HG03378 (cell line): ENCODE measurements at regions not wholly inside any gene's neighbourhood (a gene's known extent, or its start where the extent isn't known, plus 50 kb on each side); places are given as distances from the start of the nearest gene placed in this dataset.

Source experiments
- ATAC-seq: cut with Tn5 transposase; IDR thresholded peaks from one replicate; pipeline ENCODE4 v1.9.1; 2021; ENCODE audit warnings: mild to moderate bottlenecking, moderate library complexity; ENCODE audit not compliant: unreplicated experiment

- ATAC-seq, result no peak
These were observed 1857.4 kb downstream of the NCAM2 start for GRCh38 chr21:22855581-22855980.

DNA sequence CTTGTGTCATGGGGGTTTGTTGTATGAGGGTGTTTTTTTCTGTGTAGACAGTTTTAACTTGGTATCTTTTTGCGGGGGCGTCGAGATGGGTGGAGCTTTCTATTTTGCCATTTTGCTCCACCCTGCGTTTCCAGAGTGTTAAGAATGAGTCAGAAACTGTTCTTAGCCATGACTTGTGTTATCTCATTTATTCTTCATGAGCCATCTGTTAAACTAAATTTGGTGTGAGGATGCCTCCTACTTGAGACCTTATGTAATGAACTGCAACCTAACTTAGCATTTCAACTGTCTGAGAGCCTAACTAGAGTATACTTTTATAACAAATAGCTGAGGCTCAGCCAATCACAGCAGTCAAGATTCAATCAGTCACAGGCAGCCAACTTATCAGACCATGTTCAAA is 1873.5 kb downstream of the NCAM2 start:
- no peak for ATAC-seq

DNA sequence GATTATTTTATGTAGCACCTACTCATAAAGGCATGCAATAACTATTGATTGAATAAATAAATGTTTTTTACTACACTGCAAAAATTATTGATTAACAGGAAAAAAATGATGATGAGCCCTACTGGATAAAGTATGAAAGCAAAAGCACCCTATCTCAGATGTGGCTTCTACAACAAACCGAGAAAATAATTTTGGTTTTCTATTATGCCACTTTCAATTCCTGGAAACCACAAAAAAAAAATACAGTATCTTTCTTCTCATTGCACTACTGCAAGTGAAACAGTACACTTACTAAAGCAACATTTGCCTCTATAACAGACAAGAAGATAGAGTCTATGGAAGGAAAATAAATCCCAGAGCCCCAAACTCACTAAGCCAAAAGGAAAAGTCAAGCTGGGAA is 1882.4 kb downstream of the NCAM2 start:
- no peak for ATAC-seq

- no peak for ATAC-seq
These were observed 1882.9 kb downstream of the NCAM2 start for GRCh38 chr21:22881131-22881530.

- ATAC-seq, result no peak
These were observed 1886.9 kb downstream of the NCAM2 start for GRCh38 chr21:22885079-22885478.

GRCh38 chr21:22885614-22886013 is 1887.4 kb downstream of the NCAM2 start:
- no peak for ATAC-seq

- ATAC-seq, result no peak
These were observed 1891.2 kb downstream of the NCAM2 start for GRCh38 chr21:22889445-22889844.

DNA sequence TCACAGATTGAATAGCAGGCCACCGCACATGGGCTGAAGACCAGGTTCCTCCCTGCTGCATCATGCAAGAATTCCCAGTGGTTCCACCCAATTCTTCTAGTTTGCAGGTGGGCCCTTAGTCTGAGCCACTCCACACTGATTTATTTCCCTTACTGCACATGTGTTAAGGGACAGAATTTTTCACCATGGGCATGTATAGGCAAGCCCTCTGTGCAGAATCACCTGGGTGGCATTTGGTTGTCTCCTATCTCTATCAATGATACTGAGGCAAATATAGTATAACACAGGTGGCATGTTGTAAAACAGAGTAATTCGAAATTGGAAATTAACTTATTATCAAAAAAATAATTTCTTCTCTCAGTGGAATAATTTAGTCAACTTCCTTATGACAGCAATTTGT is 1892.4 kb downstream of the NCAM2 start:
- no peak for ATAC-seq

- no peak for ATAC-seq
These were observed 1893.8 kb downstream of the NCAM2 start for GRCh38 chr21:22892028-22892427.

DNA sequence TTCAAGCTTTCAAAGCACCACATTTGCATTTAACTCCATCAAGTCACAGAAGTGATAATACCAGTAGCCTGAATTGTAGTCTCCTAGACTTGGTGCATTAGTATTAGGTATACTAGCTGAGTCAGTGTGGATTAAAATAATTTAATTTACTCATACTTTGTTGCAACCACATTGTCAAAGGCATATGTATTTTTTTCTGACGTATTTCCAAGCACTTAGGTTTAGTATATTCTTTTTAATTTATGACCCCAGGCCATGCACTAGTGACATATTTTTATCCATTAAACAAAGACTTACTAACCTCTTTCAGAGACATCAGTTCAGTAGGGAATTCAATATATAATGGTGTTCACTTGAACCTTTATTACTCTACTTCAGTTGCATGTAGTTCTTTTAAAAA is 1894.5 kb downstream of the NCAM2 start:
- no peak for ATAC-seq

DNA sequence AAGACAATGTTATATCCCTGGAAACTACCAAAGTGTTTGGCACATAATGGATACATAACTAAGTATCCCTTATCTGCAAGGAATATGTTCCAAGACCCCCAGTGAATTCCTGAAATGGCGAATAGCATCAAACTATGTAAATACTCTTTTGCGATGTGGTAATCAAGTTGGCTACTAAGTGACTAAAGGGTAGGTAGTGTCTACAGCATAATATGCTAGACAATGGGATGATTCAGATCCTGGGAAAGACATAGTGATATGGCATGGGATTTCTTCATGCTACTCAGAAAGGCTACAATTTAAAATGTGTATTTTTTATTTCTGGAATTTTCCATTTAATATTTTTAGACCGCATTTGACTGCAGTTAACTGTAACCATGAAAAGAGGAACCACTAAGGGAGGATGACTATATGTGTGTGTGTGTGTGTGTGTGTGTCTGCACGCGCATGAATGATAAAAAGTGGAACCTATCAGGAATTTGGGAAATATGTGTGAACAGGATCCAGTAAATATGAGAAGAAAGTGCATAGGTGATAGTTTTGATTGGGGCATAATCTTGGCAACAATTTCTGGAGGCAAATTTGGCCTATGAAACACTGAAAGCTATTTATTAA is 1899.9 kb downstream of the NCAM2 start:
- ATAC-seq, result no peak

DNA sequence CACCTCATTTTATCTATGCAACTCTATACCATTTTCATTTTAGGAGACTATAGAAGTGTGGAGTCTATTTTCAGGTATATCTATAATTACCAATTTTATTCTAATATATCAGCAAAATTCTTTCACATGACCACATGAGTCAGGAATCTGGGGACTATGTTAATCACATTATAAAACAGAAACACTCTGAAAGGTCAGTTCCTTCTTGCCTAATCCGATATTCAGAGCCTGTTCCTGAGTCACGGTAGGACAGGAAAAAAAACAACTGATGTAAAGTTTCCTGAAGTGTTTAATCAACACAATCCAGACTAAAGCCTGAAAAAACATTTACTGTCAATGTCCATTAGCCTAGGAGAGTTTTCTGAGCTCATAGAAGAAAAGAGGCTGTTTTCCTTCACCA is 1902.3 kb downstream of the NCAM2 start:
- no peak for ATAC-seq

- ATAC-seq, result no peak
These were observed 1905.6 kb downstream of the NCAM2 start for GRCh38 chr21:22903851-22904250.

DNA sequence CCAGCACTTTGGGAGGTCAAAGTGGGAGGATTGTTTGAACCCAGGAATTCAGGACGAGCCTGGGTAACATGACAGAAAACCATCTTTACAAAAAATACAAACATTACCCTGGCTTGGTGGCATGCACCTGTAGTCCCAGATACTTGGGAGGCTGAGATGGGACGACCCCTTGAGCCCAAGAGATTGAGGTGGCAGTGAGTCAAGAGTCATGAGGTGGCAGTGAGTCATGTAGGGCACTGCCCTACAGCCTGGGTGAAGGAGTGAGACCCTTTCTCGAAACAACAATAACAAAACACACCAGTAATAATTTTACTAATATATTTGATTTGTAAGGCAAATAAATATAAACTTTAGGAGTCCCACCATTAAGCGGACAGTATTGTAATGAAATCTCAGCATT is 1906.2 kb downstream of the NCAM2 start:
- no peak for ATAC-seq

- no peak for ATAC-seq
These were observed 1926.8 kb downstream of the NCAM2 start for GRCh38 chr21:22925032-22925431.

DNA sequence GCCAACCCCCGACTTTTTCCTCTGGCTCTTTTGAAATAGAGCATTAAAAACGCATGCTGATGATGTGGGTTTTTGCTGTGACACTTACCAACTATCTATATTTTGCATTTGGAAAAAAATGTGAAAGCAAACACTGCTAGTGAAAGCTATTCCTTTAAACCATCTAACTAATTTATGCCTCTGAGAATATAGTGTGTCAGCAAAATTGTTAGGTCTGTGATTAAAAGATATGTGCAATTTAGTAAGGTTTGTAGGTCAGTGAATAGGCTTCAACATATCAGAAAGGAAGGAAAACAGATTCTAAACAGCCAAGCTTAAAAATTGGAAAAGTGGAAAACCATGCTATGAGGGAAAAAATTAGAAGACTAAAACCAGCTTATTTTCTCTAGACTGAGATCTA is 1929.3 kb downstream of the NCAM2 start:
- ATAC-seq, result no peak

DNA sequence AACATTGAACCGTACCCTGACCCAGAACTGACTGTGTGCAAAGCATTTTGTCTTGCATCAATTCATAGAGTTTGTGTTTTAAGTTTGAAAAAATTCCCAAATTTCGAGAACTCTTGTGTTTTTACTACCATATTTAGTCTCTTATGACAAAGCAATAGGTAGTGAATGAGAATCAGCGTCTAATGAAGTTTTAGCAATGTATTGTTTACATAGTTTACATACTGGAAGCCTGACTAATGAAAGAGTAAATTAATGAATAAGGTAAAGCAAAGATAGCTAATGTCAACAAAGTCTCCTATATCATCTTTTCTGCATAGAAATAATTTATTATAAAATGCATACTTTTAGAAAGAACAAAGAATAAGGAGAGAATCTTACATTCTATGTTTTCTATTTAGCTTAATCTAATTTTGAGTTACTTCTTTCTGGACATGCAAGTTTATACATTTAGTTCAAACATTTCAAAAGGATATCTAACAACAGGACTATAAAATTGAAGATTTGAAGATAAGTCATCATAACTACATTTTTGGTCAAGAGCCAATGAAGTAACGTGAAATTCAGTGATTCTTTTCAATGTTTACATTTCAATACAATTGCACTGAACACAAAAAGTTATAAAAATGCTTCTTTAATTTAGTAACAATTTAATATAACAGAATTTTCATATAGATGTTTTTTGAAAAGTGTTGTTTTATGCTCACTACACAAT is 1943.7 kb downstream of the NCAM2 start:
- no peak for ATAC-seq

- ATAC-seq, result no peak
These were observed 1957.3 kb downstream of the NCAM2 start for GRCh38 chr21:22955559-22955958.

DNA sequence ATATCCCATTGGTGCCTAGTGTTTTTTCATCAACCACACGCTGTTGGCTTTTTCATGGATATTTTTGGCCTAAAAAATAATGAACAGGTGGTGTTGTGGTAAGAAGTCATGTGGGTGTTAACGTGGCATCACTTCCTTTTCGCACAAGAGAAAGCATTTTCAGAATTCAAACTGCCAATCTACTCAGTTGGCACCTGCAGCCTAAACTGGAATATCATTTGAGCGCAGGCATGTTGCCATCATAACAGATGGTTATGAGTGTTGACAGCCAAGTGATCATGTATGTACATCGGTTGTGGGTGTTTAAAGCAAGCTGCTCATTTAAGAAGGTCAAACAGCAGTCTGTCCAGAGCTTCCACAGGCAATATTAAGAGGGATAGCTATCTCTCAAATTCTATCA is 1963.0 kb downstream of the NCAM2 start:
- no peak for ATAC-seq

- no peak for ATAC-seq
These were observed 1967.4 kb downstream of the NCAM2 start for GRCh38 chr21:22965455-22966135.

DNA sequence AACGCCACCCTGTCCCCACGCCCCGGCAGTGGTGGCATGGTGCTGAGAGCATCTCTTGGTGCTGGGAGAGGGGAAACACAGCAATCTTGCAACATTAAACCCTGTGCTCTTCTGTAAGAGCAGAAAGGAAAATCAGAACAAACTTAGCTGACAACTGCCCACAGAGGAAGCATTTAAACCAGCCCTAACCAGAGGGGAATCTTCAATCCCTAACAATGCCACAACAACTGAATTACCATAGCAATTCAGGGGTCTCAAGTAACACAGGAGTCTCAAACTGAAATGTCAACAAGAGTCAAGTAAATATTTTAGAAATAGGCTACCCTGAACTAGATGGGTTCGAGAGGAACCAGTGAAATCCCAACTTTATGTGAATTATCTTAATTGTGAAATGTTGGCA is 1983.6 kb downstream of the NCAM2 start:
- ATAC-seq, result no peak

GRCh38 chr21:22993144-22993543 is 1994.9 kb downstream of the NCAM2 start:
- ATAC-seq, result no peak
